Parathyroid adenoma (tissue), 2 donors: ENCODE measurements at regions not wholly inside any gene's neighbourhood (a gene's known extent, or its start where the extent isn't known, plus 50 kb on each side); places are given as distances from the start of the nearest gene placed in this dataset.

Experiments
- H2AFZ ChIP-seq: fragments of 300-600 bp; sonication (generic); one replicate; pipeline ENCODE4 v1.7.0; 2017; ENCODE audit warnings: antibody characterized with exemption, mild to moderate bottlenecking
- H3K27ac ChIP-seq: fragments of 300-600 bp; sonication (generic); one replicate; pipeline ENCODE4 v1.7.0; 2017
- H3K27me3 ChIP-seq: fragments of 300-600 bp; sonication (generic); one replicate; pipeline ENCODE4 v1.7.0; 2017; ENCODE audit warnings: low read length; ENCODE audit not compliant: control insufficient read depth, insufficient read depth
- H3K36me3 ChIP-seq: fragments of 300-600 bp; sonication (generic); one replicate; pipeline ENCODE4 v1.7.0; 2017; ENCODE audit warnings: low read length; ENCODE audit not compliant: control insufficient read depth, insufficient read depth
- H3K4me1 ChIP-seq: fragments of 300-600 bp; sonication (generic); one replicate; pipeline ENCODE4 v1.7.0; 2017; ENCODE audit warnings: control low read depth
- H3K4me2 ChIP-seq: fragments of 300-600 bp; sonication (generic); one replicate; pipeline ENCODE4 v1.7.0; 2017; ENCODE audit warnings: low read length
- H3K4me3 ChIP-seq: fragments of 300-600 bp; sonication (generic); one replicate; pipeline ENCODE4 v1.7.0; 2017; ENCODE audit warnings: low read depth, low read length
- H3K79me2 ChIP-seq: fragments of 300-600 bp; sonication (generic); one replicate; pipeline ENCODE4 v1.7.0; 2017; ENCODE audit warnings: control low read depth
- H3K9ac ChIP-seq: fragments of 300-600 bp; sonication (generic); one replicate; pipeline ENCODE4 v1.7.0; 2017; ENCODE audit warnings: mild to moderate bottlenecking
- H3K9me3 ChIP-seq: fragments of 300-600 bp; sonication (generic); one replicate; pipeline ENCODE4 v1.7.0; 2017; ENCODE audit warnings: low read length; ENCODE audit not compliant: control insufficient read depth
- CTCF ChIP-seq: fragments of 300-600 bp; sonication (generic); IDR thresholded peaks from one replicate; pipeline ENCODE4 v1.7.0; 2017; ENCODE audit warnings: antibody characterized with exemption, mild to moderate bottlenecking
- donor health status: primary hyperparathyroidism.

DNA sequence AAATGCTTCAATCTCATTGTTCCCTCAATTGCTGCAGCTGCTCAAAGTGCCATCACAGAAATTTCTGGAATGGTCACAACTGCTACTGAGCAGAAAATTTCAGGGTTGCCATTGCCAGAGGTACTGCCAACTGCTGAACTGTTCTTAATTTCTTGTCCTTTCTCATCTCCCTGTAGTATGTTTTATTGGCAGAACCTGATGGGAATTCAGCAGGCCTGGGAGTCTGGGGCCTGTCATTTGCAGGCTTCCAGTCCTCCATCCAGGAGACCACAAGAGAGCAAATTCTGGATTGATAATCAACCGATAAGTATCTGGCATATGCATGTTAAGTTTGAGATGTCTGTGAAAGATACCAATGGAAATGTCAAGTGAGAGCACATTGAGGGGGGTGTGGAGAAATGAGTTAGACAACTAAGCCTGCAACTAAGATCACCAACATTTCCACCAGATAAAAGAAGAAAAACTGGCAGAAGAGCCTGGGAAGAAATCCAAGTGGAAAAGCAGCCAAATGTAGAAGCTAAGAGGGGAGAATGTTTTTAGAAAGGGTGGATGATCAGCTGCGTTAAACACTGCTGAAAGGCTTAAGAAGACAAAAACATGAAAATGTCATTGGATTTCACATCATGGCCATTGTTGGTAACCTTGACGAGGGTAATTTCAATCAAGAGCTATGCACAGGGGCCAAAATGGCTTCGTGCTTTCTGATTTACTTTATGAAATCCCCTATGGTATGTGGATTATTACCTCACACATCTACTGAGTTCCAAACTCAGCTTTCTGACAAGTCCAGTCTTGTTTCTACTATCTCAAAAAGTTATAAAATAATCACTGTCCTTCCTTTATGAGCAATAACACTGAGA, 648.1 kb downstream of the PLPP3 start:
- H2AFZ ChIP-seq, result no peak overlapping the region
- no peaks in the 10 kb centered on the region for H3K36me3 ChIP-seq
- H3K4me3 ChIP-seq, result no peak overlapping the region
- no peaks in the 10 kb centered on the region for H3K27me3 ChIP-seq
- H3K4me2 ChIP-seq, result no peak overlapping the region
- H3K4me1 ChIP-seq, result no peaks in the 10 kb centered on the region
- H3K9ac ChIP-seq, result no peak overlapping the region
- TF ChIP-seq CTCF, result no peak
- no peak overlapping the region for H3K27ac ChIP-seq
- H3K79me2 ChIP-seq, result no peaks in the 10 kb centered on the region
- no peaks in the 10 kb centered on the region for H3K9me3 ChIP-seq

DNA sequence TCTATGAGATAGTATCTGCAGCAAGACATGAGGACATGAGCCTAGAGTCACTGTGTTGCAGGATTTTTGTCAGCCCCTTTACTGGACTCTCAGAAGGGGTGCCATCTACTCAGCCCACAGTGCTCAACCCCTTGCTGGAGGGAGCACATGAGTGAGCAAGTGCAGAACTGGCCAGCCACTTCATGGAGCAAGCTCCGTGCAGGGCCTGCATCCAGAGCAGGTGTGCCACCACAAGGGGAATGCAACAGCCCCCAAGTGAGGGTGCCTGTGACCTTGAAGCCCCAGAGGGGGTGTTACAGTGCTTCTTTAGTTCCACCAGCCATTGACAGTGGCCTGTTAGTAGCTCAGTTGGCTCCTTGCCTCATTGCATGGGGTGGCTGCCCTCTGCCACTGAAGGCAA, 649.7 kb downstream of the PLPP3 start:
- Histone ChIP-seq H3K27me3 (no peaks in the 10 kb centered on the region), H3K4me1 (no peaks in the 10 kb centered on the region), H3K4me3 (no peak overlapping the region), H3K9me3 (no peaks in the 10 kb centered on the region), H3K27ac (no peak overlapping the region), H3K79me2 (no peaks in the 10 kb centered on the region), H3K9ac (no peak overlapping the region), H3K4me2 (no peak overlapping the region), H2AFZ (no peak overlapping the region), H3K36me3 (no peaks in the 10 kb centered on the region)
- no peak for TF ChIP-seq CTCF

DNA sequence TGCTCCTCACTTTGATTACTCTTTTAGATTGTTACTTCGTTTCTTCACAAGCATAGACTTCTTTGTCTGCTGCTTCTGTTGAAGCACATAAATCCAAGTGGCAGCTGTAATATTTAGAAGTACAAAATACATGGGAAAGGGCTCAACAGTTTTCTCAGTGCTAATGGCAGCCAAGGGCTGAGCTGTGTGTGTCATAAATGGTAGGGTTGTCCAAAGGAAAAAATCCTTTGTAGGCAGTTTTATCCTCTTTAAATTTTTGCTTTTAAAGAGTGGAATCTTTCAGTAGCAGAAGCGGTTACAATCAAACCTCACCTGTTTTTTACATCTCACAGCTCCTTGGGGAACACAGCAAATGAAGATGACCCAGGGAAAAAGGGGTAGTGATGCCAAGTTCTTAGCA, 650.8 kb downstream of the PLPP3 start:
- no peaks in the 10 kb centered on the region for H3K36me3 ChIP-seq
- H3K27me3 ChIP-seq, result no peaks in the 10 kb centered on the region
- H3K9me3 ChIP-seq, result no peaks in the 10 kb centered on the region
- no peaks in the 10 kb centered on the region for H3K79me2 ChIP-seq
- H3K9ac ChIP-seq, result no peak overlapping the region
- H3K4me1 ChIP-seq, result no peaks in the 10 kb centered on the region
- H3K4me3 ChIP-seq, result no peak overlapping the region
- TF ChIP-seq CTCF, result no peak
- no peak overlapping the region for H2AFZ ChIP-seq
- H3K4me2 ChIP-seq, result no peak overlapping the region
- no peak overlapping the region for H3K27ac ChIP-seq

GRCh38 chr1:55927702-55928290, 651.6 kb downstream of the PLPP3 start:
- Histone ChIP-seq H3K4me3 (no peak overlapping the region), H2AFZ (no peak overlapping the region), H3K36me3 (no peaks in the 10 kb centered on the region), H3K9me3 (no peaks in the 10 kb centered on the region), H3K9ac (no peak overlapping the region), H3K27ac (no peak overlapping the region), H3K27me3 (no peaks in the 10 kb centered on the region), H3K79me2 (no peaks in the 10 kb centered on the region), H3K4me1 (no peaks in the 10 kb centered on the region), H3K4me2 (no peak overlapping the region)
- TF ChIP-seq CTCF, result no peak
